ENCODE measurements at regions not wholly inside any gene's neighbourhood (a gene's known extent, or its start where the extent isn't known, plus 50 kb on each side); places are given as distances from the start of the nearest gene placed in this dataset.

DNA sequence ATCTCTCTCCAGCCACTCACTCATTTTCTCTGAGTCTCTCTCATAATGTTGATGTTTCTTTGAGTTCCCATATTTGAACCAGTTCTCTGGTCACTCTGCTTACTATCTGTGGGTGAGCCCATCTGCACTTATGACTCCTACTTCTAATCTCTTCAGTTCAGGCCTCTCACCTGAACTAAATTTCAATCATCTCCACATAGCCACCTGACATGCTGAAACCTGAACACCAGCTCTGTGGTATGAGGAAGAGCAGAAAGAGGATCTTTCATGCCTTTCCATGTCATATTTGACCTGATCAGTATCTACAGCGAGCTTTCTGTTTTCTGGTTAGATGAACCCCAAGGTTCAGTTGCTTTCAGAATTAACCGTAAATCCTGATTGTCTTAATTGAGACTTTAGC lies 122.2 kb upstream of the ESX1 start:
- 44% methylated on average over 2 of the region's 2 CpGs; no CpG with 5 or more reads in 1 of the 2 experiments for WGBS, 2 experiments (ENCODE audit: extremely low coverage in 1 of 2, insufficient coverage in 1 of 2, insufficient read length in 1 of 2, insufficient replicate concordance in 2 of 2, low coverage in 1 of 2, low lambda C conversion rate in 2 of 2, missing lambda C conversion rate in 1 of 2)

More for the DNA sequence above, 122.2 kb upstream of the ESX1 start:
- Histone ChIP-seq H4K8ac (ENCODE audit: extremely low read depth, insufficient read depth, low read length) (no peak overlapping the region), H3K23ac (ENCODE audit: insufficient read length) (no peak overlapping the region), H2BK20ac (ENCODE audit: low read length) (no peak overlapping the region), H2AFZ (ENCODE audit: low read length) (no peak overlapping the region), H3K79me2 (ENCODE audit: control insufficient read depth in 1 of 2, insufficient read depth in 2 of 2, low read length in 2 of 2) (no peaks in the 10 kb centered on the region), H3K56ac (replicated peaks; ENCODE audit: insufficient read length, low read depth, low read length) (no peak overlapping the region), H2BK12ac (ENCODE audit: low read depth, low read length) (no peak overlapping the region), H3K4me1 (replicated peaks in 1 of 4; ENCODE audit: control insufficient read depth in 3 of 4, insufficient read depth in 4 of 4, low read length in 3 of 4) (no peaks in the 10 kb centered on the region), H3K4ac (replicated peaks; ENCODE audit: insufficient read length, low read depth, low read length) (no peak overlapping the region), H2BK15ac (ENCODE audit: low read length) (no peak overlapping the region), H3K4me3 (ENCODE audit: extremely low read depth in 1 of 4, insufficient read depth in 2 of 4, low read depth in 3 of 4, low read length in 4 of 4) (no peak overlapping the region), H3K79me1 (ENCODE audit: low read depth, low read length) (no peaks in the 10 kb centered on the region), H2BK5ac (ENCODE audit: low read depth, low read length) (no peak overlapping the region), H3K27me3 (replicated peaks in 1 of 4; ENCODE audit: control insufficient read depth in 3 of 4, extremely low read depth in 1 of 4, insufficient read depth in 3 of 4, low read length in 3 of 4) (no peaks in the 10 kb centered on the region), H3K23me2 (ENCODE audit: low read depth, low read length) (no peaks in the 10 kb centered on the region), H3K27ac (ENCODE audit: low read depth, low read length) (no peak overlapping the region), H4K20me1 (replicated peaks in 1 of 2; ENCODE audit: control insufficient read depth in 1 of 2, insufficient read depth in 2 of 2, low read length in 2 of 2) (no peaks in the 10 kb centered on the region), H3K18ac (ENCODE audit: extremely low read depth, low read length) (no peak overlapping the region), H3K36me3 (ENCODE audit: control insufficient read depth in 2 of 4, insufficient read depth in 4 of 4, low read length in 3 of 4) (no peaks in the 10 kb centered on the region), H2BK120ac (replicated peaks; ENCODE audit: low read depth, low read length) (no peak overlapping the region), H3K9ac (replicated peaks in 1 of 4; ENCODE audit: extremely low read depth in 1 of 4, low read depth in 3 of 4, low read length in 3 of 4) (no peak overlapping the region), H3K14ac (ENCODE audit: insufficient read length) (no peak overlapping the region), H4K5ac (ENCODE audit: insufficient read length, low read depth, low read length) (no peak overlapping the region), H3K9me3 (ENCODE audit: insufficient read depth in 2 of 2, low read depth in 1 of 2, low read length in 1 of 2) (no peaks in the 10 kb centered on the region), H3K4me2 (ENCODE audit: insufficient read depth in 1 of 2, low read depth in 2 of 2, low read length in 2 of 2) (no peak overlapping the region), H2AK5ac (ENCODE audit: low read depth, low read length) (no peak overlapping the region), H4K91ac (replicated peaks; ENCODE audit: insufficient read length, low read length) (no peak overlapping the region)
- CTCF ChIA-PET (ENCODE audit: partially characterized antibody): no interaction called here
- FAIRE-seq (no peak), DNase-seq (ENCODE audit: low read depth in 1 of 2, low spot score in 2 of 2) (no peak)
- TF ChIP-seq RBBP5 (IDR thresholded peaks at IDR 0.05; ENCODE audit: borderline replicate concordance, low read depth, low read length) (no peak), HDAC2 (IDR thresholded peaks at IDR 0.05; ENCODE audit: borderline replicate concordance in 1 of 2, low read depth in 2 of 2, low read length in 2 of 2) (no peak), ATF2 (IDR thresholded peaks at IDR 0.05; ENCODE audit: low read length) (no peak)
- POLR2A ChIA-PET (ENCODE audit: partially characterized antibody): no interaction called here

All from H1 (cell line).